ENCODE measurements at regions not wholly inside any gene's neighbourhood (a gene's known extent, or its start where the extent isn't known, plus 50 kb on each side); places are given as distances from the start of the nearest gene placed in this dataset.
"Not testable (repeated sequence)": the region's sequence is repeated elsewhere in the genome, so short reads cannot be mapped to it uniquely, and the experiment has no call there.

DNA sequence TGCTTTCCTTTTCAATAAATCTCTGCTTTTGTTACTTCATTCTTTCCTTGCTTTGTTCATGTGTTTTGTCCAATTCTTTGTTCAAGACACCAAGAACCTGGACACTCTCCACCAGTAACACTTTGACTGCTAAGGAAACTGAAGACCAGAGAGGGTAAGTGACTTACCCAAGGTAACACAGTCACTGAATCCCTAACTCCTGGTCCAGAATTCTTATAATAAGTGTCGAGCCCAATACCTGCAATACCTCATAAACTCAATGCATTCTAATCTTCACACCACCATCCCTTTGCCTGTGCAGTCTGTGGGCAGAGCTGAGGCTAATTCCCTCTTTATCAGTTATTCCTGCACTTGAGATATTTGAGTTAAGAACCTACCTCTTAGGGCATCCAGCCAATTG, 237.8 kb downstream of the UACA start:
- no peak for DNase-seq (ENCODE audit: low read depth)

GRCh38 chr15:70524470-70524869, 238.9 kb downstream of the UACA start:
- DNase-seq (ENCODE audit: low read depth): no peak

GRCh38 chr15:70523616-70524015, 239.7 kb downstream of the UACA start:
- no peak for DNase-seq (ENCODE audit: low read depth)

GRCh38 chr15:70523192-70523591, 240.2 kb downstream of the UACA start:
- no peak for DNase-seq (ENCODE audit: low read depth)

DNA sequence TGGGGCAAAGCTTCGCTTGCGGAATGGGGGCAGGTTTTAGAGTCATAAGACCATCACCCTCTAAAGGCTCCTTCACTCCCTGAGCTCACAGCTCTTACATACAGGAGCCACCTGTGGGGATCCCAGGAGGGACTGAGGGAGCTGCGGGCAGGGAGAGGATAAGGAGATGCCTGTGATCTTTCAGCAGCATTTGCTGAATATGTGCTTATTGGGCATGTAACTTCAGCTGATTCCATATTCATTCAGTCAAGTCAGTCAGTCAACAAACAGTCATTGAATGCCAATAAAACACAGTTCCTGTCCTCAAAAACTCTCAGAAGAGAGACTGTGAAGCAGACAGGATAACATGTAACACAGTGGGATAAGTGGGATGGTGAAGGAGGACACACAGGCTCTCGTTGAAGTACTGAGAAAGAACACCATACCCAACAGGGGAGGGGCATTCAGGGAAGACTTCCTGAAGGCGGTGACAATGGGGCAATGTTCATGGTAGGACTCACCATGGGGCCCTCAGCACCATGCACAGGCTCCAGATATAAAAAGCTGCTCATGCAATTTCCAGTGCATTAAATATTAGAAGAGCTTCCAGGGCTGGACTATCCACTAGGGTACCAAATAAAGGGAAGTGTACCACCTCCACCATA, 240.9 kb downstream of the UACA start:
- DNase-seq (ENCODE audit: low read depth): no peak

DNA sequence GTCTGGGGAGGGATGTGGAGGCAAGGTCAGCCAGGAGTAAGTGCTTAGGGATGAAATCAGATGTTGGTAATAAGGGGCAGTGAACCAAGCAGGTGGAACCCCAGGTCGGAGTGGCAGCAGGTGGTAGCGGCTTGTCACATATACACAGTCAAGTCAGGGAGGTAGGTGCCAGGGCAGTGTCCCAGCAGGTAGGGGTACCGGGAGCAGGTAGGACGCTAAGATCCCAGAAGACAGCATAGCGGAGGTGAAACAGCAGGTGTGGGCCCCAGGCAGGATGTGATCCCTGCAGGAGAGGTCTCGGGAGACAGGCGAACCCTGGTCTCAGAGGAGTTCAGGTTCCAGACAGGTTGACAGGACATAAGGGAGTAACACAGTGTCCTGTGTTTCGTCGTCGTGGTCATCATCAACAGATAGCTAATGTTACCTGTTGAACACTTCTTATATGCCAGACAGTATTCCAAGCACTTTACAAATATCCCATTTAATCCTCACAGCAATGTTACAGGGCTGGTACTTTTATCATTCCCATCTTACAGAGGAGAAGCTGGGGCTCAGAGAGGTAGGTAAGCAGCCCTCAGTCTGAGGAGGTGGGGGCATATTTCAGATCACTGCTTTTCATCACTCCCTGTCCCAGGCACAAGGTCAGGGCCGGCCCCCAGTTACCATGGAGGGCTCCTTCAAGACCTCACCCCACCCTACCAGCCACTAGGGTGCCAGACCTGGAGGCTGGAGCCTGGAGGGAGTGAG, 241.6 kb downstream of the UACA start:
- DNase-seq (ENCODE audit: low read depth): no peak

DNA sequence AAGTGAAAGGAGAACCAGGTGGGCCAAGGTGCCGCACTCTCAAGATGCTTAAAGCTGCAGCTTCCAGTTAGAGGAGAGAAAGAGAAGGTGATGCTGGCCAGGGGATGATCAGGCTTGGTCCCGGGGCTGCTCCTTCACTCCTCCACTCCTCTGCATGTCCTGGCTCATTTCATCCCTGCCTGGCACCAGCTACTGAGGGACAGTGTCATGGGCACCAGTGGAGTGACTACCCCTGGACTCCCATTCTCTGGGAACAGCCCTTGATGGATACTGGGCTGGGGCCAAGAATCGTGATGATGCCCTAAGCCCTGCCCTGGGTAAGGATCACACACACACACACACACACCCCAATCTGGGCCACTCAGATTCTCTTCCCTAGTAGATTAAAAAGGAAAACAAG, 243.7 kb downstream of the UACA start:
- no peak for DNase-seq (ENCODE audit: low read depth)

DNA sequence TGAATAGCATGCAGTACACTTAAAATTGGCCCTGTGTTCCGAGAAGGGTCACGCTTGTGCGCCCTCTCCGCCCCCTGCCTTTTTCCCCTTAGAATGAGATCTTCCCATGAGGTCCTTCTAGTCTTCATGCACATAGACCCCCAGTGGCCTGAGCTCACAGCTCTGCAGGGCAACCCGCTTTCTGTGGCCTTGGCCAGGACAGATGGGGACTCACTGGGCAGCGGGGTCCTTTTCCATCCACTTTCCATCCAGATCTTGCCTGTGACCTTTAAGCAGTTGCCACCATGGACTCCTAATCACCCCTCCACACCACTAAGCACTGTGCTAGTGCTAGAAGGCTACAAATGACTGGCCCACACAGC, 244.4 kb downstream of the UACA start:
- no peak for DNase-seq (ENCODE audit: low read depth)

DNA sequence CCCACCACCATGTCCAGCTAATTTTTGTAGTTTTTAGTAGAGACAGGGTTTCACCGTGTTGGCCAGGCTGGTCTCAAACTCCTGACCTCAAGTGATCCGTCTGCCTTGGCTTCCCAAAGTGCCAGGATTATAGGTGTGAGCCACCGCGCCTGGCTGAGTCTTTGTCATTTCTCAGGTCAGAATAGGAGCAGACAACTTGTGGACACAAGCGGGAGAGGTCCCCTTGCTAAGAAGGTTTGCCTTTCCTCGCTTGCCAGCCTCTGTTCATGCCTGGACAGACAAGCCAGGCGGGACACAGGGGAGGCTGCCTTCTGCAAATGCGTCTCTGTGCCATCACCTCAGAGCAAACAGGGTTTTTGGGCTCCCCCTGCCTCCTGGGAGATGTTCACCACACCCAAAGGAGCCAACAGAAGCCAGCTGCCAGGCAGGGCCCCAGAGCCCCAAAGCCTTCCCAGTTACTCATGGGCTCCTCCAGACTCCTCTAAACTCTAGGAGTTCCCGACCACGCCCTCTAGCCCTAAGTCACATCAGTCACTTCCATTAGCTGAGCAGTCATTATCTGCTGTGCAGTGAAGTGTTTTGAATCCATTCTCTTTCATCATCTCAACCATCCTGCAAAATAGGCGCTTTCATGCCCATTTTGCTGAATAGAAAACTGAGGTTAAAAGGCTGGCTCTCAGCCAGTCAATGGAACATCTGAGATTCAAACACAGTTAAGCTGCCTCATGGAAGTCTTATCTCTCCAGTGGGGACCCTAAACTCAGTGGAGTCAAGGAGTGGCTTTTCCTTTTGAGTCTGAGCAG, 245.0 kb downstream of the UACA start:
- DNase-seq (ENCODE audit: low read depth): no peak

DNA sequence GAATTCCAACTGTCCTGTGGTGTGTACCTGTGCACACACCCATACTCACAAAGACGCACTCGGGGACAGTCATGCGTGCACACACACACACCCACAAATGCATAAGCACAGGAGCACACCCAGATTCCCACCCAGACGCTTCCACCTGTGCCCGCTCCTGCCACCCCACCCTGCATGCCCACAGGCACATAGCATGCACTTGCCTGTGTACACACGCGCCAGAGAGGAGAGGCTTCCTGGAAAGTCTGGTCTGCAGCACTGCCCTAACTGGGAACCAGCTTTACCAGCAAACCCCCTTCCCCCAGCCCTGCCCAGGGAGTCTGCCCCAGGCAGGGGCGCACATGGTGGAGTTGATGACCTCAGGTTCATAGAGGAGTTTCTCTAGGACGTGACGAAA, 246.2 kb downstream of the UACA start:
- no peak for DNase-seq (ENCODE audit: low read depth)

DNA sequence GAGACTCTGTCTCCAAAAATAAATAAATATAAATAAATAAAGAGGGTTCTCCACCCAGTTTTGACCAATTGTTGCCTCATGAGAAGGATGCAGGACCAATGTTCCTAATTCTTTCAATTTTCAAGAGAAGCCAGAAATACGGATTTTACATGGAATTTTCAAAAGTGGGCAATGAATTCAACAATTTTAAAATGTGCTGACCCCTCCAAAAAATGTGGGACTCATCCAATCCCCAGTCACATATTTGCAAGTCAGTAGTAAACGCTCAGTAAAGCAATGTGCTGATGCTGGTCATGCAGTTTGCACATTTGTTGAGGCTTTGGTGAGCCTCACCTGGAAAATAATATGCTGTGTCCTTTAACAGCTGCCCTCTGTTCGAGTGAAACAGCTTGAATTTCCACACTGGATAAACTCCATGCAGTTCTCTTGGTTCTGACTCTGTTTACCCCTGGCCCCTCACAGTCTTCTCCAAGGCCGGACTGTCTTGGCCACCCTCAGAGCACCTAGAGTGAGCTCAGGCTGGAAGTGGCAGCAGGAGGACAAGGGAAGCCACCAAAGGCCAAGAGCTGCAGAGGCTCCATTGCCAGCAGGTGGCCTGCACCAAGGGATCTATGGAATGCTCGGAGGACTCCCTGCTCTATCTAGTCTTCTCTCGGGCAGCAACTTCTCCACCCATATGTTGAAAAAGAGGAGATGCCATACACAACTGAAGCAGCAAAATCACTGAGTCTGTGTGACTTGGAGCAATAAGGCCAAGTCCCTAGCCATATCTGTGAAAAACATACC, 246.8 kb downstream of the UACA start:
- DNase-seq (ENCODE audit: low read depth): no peak

- no peak for DNase-seq (ENCODE audit: low read depth)
These were observed 249.1 kb downstream of the UACA start for GRCh38 chr15:70514251-70514650.

GRCh38 chr15:70513819-70514218, 249.5 kb downstream of the UACA start:
- no peak for DNase-seq (ENCODE audit: low read depth)

- no peak for DNase-seq (ENCODE audit: low read depth)
These were observed 250.5 kb downstream of the UACA start for GRCh38 chr15:70512772-70513362.

GRCh38 chr15:70511972-70512587, 251.3 kb downstream of the UACA start:
- DNase-seq (ENCODE audit: low read depth): not testable (repeated sequence)

DNA sequence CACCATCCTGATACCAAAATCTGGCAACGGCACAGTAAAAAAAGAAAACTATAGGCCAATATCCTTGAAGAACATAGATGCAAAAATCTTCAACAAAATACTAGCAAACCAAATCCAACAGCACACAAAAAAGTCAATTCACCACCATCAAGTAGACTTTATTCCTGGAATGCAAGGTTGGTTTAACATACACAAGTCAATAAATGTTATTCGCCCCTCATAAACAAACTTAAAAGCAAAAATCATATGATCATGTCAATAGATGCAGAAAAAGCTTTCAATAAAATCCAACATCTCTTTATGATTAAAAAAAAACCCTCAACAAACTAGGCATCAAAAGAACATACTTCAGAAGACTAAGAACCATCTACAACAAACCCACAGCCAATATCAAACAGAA, 252.9 kb downstream of the UACA start:
- no peak for DNase-seq (ENCODE audit: low read depth)

DNA sequence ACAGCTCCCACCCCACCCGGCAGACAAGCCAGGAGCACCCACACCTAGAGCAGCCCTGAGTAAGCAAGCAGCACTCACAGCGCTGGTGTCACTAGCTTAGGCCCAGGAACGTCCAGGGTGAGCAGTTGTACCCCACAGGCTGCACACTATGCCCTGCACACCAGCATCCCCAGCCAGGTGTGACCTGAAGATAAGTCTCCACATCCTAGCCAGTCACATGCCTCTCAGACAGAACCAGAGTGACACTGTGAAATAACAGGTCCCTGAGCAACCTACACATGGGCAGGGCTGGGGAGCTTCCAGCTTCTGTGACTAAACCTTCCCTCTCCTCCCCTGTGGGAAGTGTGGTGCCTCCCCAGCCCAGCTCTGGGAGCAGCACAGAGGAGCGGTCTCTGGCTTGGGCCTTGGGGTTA, 253.6 kb downstream of the UACA start:
- no peak for DNase-seq (ENCODE audit: low read depth)

GRCh38 chr15:70509282-70509662, 254.1 kb downstream of the UACA start:
- DNase-seq (ENCODE audit: low read depth): no peak

GRCh38 chr15:70508561-70509281, 254.6 kb downstream of the UACA start:
- DNase-seq (ENCODE audit: low read depth): no peak

DNA sequence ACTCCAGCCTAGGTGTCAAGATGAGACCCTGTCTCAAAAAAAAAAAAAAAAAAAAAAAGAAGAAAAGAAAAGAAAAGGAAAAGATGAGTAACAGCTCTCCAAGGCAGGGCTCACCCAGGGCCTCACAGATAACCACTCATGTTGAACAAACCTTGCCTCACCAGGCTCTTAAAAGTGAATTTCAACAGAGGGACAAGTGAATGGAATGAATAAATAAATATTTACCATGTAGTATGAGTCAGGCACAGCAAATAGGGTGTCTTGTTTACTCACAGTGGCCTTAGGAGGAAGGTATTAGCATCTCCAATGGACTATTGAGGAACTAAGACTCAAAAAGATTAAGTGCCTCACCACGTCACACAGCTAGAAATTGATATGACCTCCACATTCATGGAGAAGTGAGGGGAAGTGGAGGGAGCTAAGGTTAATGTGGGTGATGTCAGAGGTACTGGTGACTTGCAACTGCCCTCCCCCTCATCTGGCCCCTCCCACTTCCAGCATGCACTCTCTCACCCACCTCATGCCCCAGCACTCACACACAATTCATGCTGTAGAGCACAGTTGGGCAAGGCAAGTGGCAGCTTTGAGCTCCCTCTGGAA, 255.5 kb downstream of the UACA start:
- DNase-seq (ENCODE audit: low read depth): no peak
